Activated CD4-positive, alpha-beta T cell treated with anti-CD3 and anti-CD28 coated beads, Interleukin-2, amount 10 ng/mL, durations not matched to agents 7 days and 5 days (primary cell): ENCODE measurements at regions not wholly inside any gene's neighbourhood (a gene's known extent, or its start where the extent isn't known, plus 50 kb on each side); places are given as distances from the start of the nearest gene placed in this dataset.
A peak's percentile ranks its signal among the peaks of the same experiment; 100 is the strongest.

Source experiments
- CTCF ChIA-PET: fragments of 350-600 bp; sonication (Branson Sonifier 250); formaldehyde crosslinking; loops from one replicate; lab custom pipeline; 2021; ENCODE audit warnings: antibody characterized with exemption; lab: Charles Lee
- POLR2A ChIA-PET: fragments of 350-600 bp; sonication (Branson Sonifier 250); formaldehyde crosslinking; loops from one replicate; lab custom pipeline; 2021; ENCODE audit warnings: antibody characterized with exemption; lab: Charles Lee
- DNase-seq: peaks from one replicate; pipeline ENCODE4 v3.0.0-alpha.2; 2020
- H3K27ac Mint-ChIP-seq: one replicate; pipeline ENCODE4 v1.8.0; 2021; ENCODE audit warnings: mild to moderate bottlenecking, moderate library complexity, mixed read lengths
- H3K27me3 Mint-ChIP-seq: one replicate; pipeline ENCODE4 v1.8.0; 2021; ENCODE audit warnings: mixed read lengths
- H3K36me3 Mint-ChIP-seq: one replicate; pipeline ENCODE4 v1.8.0; 2021; ENCODE audit warnings: low read depth, mixed read lengths
- H3K4me1 Mint-ChIP-seq: one replicate; pipeline ENCODE4 v1.8.0; 2021; ENCODE audit warnings: mixed read lengths
- H3K4me3 Mint-ChIP-seq: one replicate; pipeline ENCODE4 v1.8.0; 2021; ENCODE audit warnings: mild to moderate bottlenecking, moderate library complexity, mixed read lengths
- H3K9me3 Mint-ChIP-seq: one replicate; pipeline ENCODE4 v1.8.0; 2021; ENCODE audit warnings: mixed read lengths

DNA sequence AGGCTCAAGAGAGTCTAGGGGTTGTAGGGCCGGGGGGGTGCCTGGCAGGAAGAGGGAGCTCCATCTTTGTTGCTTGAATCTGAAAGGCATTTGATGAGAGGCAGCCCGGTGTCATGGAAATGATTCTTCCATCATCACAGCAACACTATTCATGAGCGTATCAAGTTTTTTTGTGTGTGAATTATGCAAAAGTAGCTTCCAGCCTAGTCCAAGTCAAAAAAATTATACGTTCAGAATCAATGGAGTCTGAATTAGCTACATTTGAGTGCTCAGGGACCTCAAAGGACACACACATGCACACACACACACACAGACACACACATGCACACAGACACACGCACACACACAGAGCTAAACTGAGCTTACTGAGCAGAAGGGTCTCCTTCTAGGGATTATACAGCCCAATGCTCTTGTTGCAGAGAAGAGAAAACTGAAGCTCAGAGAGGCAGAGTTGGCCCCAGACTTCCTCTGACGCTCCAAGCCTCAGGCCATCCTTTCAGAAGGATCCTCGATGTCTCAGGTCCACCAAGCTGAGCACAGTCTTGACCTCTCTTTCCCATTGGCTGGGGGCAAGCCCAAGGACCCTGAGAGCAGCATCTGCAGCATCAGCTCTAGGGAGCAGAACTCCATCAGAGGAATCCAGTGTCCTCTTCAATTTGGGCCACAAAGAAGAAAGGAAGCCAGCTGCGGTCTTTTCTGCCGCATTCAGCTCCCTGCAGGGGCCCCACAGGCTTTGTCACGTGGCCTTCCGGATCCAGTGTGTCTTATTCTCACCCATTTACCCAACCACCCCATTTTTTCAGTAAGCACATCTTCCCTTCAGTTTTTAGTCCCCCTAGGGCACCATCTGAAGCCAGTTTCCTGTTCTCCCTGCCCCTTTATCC is 228.0 kb downstream of the UACA start:
- Mint-ChIP-seq H3K27ac (peak overlapping the region; percentile 90), H3K27me3 (peaks cover 4% of the 10 kb centered on the region), H3K4me1 (peaks cover 54% of the 10 kb centered on the region), H3K4me3 (peak overlapping the region; percentile 73), H3K9me3 (no peaks in the 10 kb centered on the region), H3K36me3 (no peaks in the 10 kb centered on the region)
- ChIA-PET POLR2A (interaction anchor here (0.6 to 1.2 kb wide), 2 partner anchors 19 to 21 kb away, joined by 3 read pairs; no protein-coding TSS in a partner anchor), CTCF (interaction anchor here (0.5 to 2.2 kb wide), 10 partner anchors 12 to 772 kb away, joined by 3 to 7 read pairs (median 5); no protein-coding TSS in a partner anchor)
- peak; percentile 83 for DNase-seq

- Mint-ChIP-seq H3K36me3 (peaks cover 1% of the 10 kb centered on the region), H3K4me1 (peaks cover 66% of the 10 kb centered on the region), H3K27ac (peak overlapping the region; percentile 90), H3K9me3 (no peaks in the 10 kb centered on the region), H3K4me3 (peak overlapping the region; percentile 73), H3K27me3 (peaks cover 1% of the 10 kb centered on the region)
- CTCF ChIA-PET: interaction anchor here (0.5 to 2.2 kb wide), 11 partner anchors 11 to 1010 kb away, joined by 3 to 7 read pairs (median 5); no protein-coding TSS in a partner anchor
- POLR2A ChIA-PET: interaction anchor here (0.7 to 1.2 kb wide), 2 partner anchors 21 to 42 kb away, joined by 3 read pairs; no protein-coding TSS in a partner anchor
- no peak for DNase-seq
Observed at GRCh38 chr15:70533931-70534742, 229.2 kb downstream of the UACA start.

GRCh38 chr15:70532531-70533186 is 230.7 kb downstream of the UACA start:
- ChIA-PET POLR2A (interaction anchor here (0.7 kb wide), 1 partner anchor 40 kb away, joined by 3 read pairs; no protein-coding TSS in a partner anchor), CTCF (no interaction called here)
- Mint-ChIP-seq H3K36me3 (peaks cover 9% of the 10 kb centered on the region), H3K27ac (no peak overlapping the region), H3K27me3 (no peaks in the 10 kb centered on the region), H3K9me3 (peaks cover 2% of the 10 kb centered on the region), H3K4me3 (no peak overlapping the region), H3K4me1 (peaks cover 77% of the 10 kb centered on the region)
- no peak for DNase-seq

GRCh38 chr15:70531576-70531975 is 231.8 kb downstream of the UACA start:
- ChIA-PET POLR2A (no interaction called here), CTCF (interaction anchor here (1.3 kb wide), 1 partner anchor 44 kb away, joined by 4 read pairs; no protein-coding TSS in a partner anchor)
- Mint-ChIP-seq H3K36me3 (peaks cover 13% of the 10 kb centered on the region), H3K27me3 (no peaks in the 10 kb centered on the region), H3K4me1 (peaks cover 84% of the 10 kb centered on the region), H3K4me3 (no peak overlapping the region), H3K9me3 (peaks cover 6% of the 10 kb centered on the region), H3K27ac (no peak overlapping the region)
- DNase-seq: no peak

DNA sequence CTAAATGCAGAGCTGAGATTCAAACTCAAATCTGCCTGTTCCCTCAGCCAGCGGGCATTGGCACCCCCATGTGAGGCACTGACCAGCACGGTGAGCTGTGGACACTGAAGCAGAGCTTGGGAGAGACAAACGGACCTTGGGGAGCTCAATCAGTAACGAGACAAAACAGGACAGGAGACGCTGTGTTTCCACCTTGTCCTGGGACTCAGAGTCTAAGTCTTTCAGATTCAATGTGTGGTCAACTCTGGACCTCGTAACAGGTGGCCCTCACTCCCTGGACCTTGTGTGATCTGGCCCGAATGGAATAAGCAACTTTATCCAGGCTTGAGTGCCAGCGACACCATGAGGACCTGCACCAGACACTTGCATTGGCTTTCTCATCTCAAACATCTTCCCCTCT is 232.5 kb downstream of the UACA start:
- POLR2A ChIA-PET: no interaction called here
- peaks cover 6% of the 10 kb centered on the region for H3K9me3 Mint-ChIP-seq
- H3K27me3 Mint-ChIP-seq: no peaks in the 10 kb centered on the region
- no peak for DNase-seq
- peaks cover 77% of the 10 kb centered on the region for H3K4me1 Mint-ChIP-seq
- no peak overlapping the region for H3K4me3 Mint-ChIP-seq
- H3K36me3 Mint-ChIP-seq: peaks cover 13% of the 10 kb centered on the region
- CTCF ChIA-PET: interaction anchor here (0.6 to 1.3 kb wide), 2 partner anchors 43 to 1691 kb away, joined by 4 to 5 read pairs; no protein-coding TSS in a partner anchor
- no peak overlapping the region for H3K27ac Mint-ChIP-seq

DNA sequence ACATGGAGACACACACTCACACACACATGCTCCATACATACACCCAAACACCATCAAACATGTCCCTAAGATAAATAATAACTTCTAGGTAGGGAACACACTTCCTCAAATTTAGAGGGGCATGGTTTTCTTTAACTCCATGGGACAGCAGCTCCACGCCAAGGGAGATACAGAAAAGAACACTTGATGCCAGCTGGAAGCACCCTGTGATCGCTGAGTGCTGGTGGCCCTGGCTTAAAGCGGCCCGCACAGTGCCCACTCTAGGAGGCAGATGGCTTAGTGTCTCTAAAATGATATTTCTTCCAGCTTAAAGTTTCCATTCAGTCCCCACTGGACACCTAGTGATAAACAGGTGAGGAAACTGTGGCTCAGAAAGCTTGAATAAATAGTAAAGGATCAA is 232.9 kb downstream of the UACA start:
- Mint-ChIP-seq H3K9me3 (peaks cover 6% of the 10 kb centered on the region), H3K4me1 (peaks cover 75% of the 10 kb centered on the region), H3K36me3 (peaks cover 13% of the 10 kb centered on the region), H3K27ac (peak overlapping the region; percentile 90), H3K4me3 (no peak overlapping the region), H3K27me3 (no peaks in the 10 kb centered on the region)
- ChIA-PET POLR2A (no interaction called here), CTCF (interaction anchor here (0.6 kb wide), 1 partner anchor 1691 kb away, joined by 5 read pairs; no protein-coding TSS in a partner anchor)
- DNase-seq: no peak

DNA sequence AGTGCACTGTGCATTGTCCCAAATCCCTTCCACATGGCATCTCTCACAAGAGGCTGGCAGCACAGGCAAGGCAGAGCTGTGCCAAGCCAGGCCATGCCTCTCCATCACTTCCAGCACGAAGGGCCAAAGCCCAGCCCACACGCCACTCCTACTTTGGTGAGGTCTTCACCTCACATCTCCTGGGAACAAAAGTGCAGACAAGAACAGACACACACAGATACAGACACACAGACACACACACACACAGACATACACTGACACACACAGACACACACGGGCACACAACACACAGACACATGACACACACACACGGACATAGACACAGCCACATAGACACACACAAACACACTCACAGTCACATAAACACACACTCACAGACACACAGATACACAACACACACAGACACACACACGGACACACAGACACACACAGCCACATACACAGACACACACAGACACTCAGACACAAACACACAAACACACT is 233.3 kb downstream of the UACA start:
- ChIA-PET CTCF (no interaction called here), POLR2A (no interaction called here)
- no peak for DNase-seq
- H3K27me3 Mint-ChIP-seq: no peaks in the 10 kb centered on the region
- no peak overlapping the region for H3K4me3 Mint-ChIP-seq
- H3K4me1 Mint-ChIP-seq: peaks cover 71% of the 10 kb centered on the region
- H3K27ac Mint-ChIP-seq: peak overlapping the region; percentile 90
- H3K9me3 Mint-ChIP-seq: peaks cover 6% of the 10 kb centered on the region
- peaks cover 13% of the 10 kb centered on the region for H3K36me3 Mint-ChIP-seq

- peaks cover 13% of the 10 kb centered on the region for H3K36me3 Mint-ChIP-seq
- no peak for DNase-seq
- ChIA-PET POLR2A (no interaction called here), CTCF (interaction anchor here (0.6 to 1.8 kb wide), 8 partner anchors 8 to 1064 kb away, joined by 3 to 9 read pairs (median 4); no protein-coding TSS in a partner anchor)
- H3K9me3 Mint-ChIP-seq: peaks cover 6% of the 10 kb centered on the region
- H3K27ac Mint-ChIP-seq: peak overlapping the region; percentile 90
- no peaks in the 10 kb centered on the region for H3K27me3 Mint-ChIP-seq
- H3K4me3 Mint-ChIP-seq: no peak overlapping the region
- H3K4me1 Mint-ChIP-seq: peaks cover 61% of the 10 kb centered on the region
Observed at GRCh38 chr15:70528816-70529215, 234.5 kb downstream of the UACA start.

GRCh38 chr15:70528270-70528706 is 235.1 kb downstream of the UACA start:
- H3K27me3 Mint-ChIP-seq: no peaks in the 10 kb centered on the region
- POLR2A ChIA-PET: no interaction called here
- peak; percentile 82 for DNase-seq
- H3K27ac Mint-ChIP-seq: peak overlapping the region; percentile 90
- H3K9me3 Mint-ChIP-seq: peaks cover 6% of the 10 kb centered on the region
- H3K4me3 Mint-ChIP-seq: peak overlapping the region; percentile 35
- peaks cover 13% of the 10 kb centered on the region for H3K36me3 Mint-ChIP-seq
- CTCF ChIA-PET: interaction anchor here (0.8 to 2.5 kb wide), 8 partner anchors 10 to 1064 kb away, joined by 3 to 10 read pairs (median 4); no protein-coding TSS in a partner anchor
- peaks cover 56% of the 10 kb centered on the region for H3K4me1 Mint-ChIP-seq

- ChIA-PET POLR2A (interaction anchor here (0.7 kb wide), 1 partner anchor 13 kb away, joined by 4 read pairs; no protein-coding TSS in a partner anchor), CTCF (interaction anchor here (1.2 to 2.5 kb wide), 2 partner anchors 10 to 17 kb away, joined by 4 to 10 read pairs; no protein-coding TSS in a partner anchor)
- H3K27ac Mint-ChIP-seq: no peak overlapping the region
- DNase-seq: no peak
- peaks cover 52% of the 10 kb centered on the region for H3K4me1 Mint-ChIP-seq
- peaks cover 13% of the 10 kb centered on the region for H3K36me3 Mint-ChIP-seq
- no peaks in the 10 kb centered on the region for H3K27me3 Mint-ChIP-seq
- H3K9me3 Mint-ChIP-seq: peaks cover 6% of the 10 kb centered on the region
- no peak overlapping the region for H3K4me3 Mint-ChIP-seq
Observed at GRCh38 chr15:70526974-70527325, 236.4 kb downstream of the UACA start.

DNA sequence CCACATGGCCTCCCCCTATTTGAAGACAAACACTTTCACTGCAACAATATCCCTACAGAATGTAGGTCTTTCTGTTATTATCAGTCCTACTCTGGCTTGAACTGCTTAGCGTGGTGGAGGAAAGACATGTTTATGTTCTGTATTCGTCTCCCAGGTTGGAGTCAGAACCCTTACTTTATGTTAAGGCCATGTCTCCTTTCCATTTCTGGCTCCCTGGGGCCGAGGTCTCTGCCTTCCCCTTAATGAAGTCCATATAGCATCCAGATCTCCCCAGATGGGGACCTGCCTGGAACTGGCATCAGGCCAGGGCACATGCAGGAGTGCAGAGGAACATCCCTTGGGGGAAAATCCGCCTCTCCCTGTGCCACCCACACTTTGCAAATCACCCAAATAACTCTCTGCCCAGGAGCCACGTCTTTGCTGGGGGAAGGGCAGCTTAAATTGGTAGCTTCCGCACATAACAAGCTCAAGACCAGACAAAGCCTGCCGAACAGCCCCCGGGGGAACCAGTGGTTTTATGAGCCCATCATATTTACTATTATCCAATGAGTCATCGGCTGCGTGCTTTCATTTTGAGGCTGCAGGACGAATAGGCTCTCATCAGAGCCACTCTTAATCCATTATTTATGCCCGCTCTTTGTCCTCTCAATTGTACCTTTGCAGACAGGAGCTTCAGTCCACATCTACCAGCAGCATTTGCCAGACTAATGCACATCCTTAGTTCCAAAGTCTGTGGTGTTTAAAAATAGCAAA is 237.0 kb downstream of the UACA start:
- ChIA-PET CTCF (interaction anchor here (1.2 to 2.5 kb wide), 2 partner anchors 11 to 17 kb away, joined by 4 to 10 read pairs; no protein-coding TSS in a partner anchor), POLR2A (interaction anchor here (0.7 kb wide), 1 partner anchor 12 kb away, joined by 4 read pairs; no protein-coding TSS in a partner anchor)
- H3K36me3 Mint-ChIP-seq: peaks cover 13% of the 10 kb centered on the region
- no peaks in the 10 kb centered on the region for H3K27me3 Mint-ChIP-seq
- H3K9me3 Mint-ChIP-seq: peaks cover 6% of the 10 kb centered on the region
- no peak overlapping the region for H3K27ac Mint-ChIP-seq
- H3K4me1 Mint-ChIP-seq: peaks cover 48% of the 10 kb centered on the region
- DNase-seq: no peak
- no peak overlapping the region for H3K4me3 Mint-ChIP-seq
